PC-9 (cell line): ENCODE measurements at regions not wholly inside any gene's neighbourhood (a gene's known extent, or its start where the extent isn't known, plus 50 kb on each side); places are given as distances from the start of the nearest gene placed in this dataset.
A peak's percentile ranks its signal among the peaks of the same experiment; 100 is the strongest.

ENCODE experiments used
- BruUV-seq: library from RNA; stranded (reverse); fragments of 400-500 nt; replicated peaks from 2 replicates; lab custom pipeline; 2021; lab: Mats Ljungman, UMichigan
- CTCF ChIA-PET: fragments of 300-600 bp; sonication (Branson Sonifier 250); formaldehyde crosslinking; loops from one replicate; lab custom pipeline; 2022; ENCODE audit warnings: antibody characterized with exemption; lab: Charles Lee
- POLR2A ChIA-PET: fragments of 300-600 bp; sonication (Branson Sonifier 250); formaldehyde crosslinking; loops from one replicate; lab custom pipeline; 2022; ENCODE audit warnings: antibody characterized with exemption; ENCODE audit not compliant: unreplicated experiment; lab: Charles Lee
- DNase-seq, 2 experiments: peaks; one replicate each; pipeline versions ENCODE4 v3.0.0 to v3.0.0-alpha.2; 2015 to 2022; ENCODE audit warnings: mixed read lengths in 1 of 2
- H2AFZ ChIP-seq: fragments of 200-600 bp; sonication (generic); 2 replicates; pipeline ENCODE4 v1.8.1; 2017; ENCODE audit warnings: antibody characterized with exemption
- H3F3A ChIP-seq: fragments of 200-600 bp; sonication (generic); 2 replicates; pipeline ENCODE4 v1.8.1; 2017; ENCODE audit warnings: antibody characterized with exemption, mild to moderate bottlenecking, low read depth; ENCODE audit not compliant: insufficient read depth
- H3K27ac ChIP-seq: fragments of 200-600 bp; sonication (generic); 2 replicates; pipeline ENCODE4 v1.6.1; 2016; ENCODE audit warnings: mixed run types
- H3K27me3 ChIP-seq: fragments of 200-600 bp; sonication (generic); 2 replicates; pipeline ENCODE4 v1.6.1; 2016; ENCODE audit warnings: low read depth, mixed run types; ENCODE audit not compliant: insufficient read depth
- H3K36me3 ChIP-seq: fragments of 200-600 bp; sonication (generic); 2 replicates; pipeline ENCODE4 v1.6.1; 2016; ENCODE audit warnings: low read depth, mixed run types
- H3K4me1 ChIP-seq: fragments of 200-600 bp; sonication (generic); replicated peaks from 2 replicates; pipeline ENCODE4 v1.6.1; 2016; ENCODE audit warnings: mixed run types; ENCODE audit not compliant: insufficient read depth
- H3K4me2 ChIP-seq: fragments of 200-600 bp; sonication (generic); 2 replicates; pipeline ENCODE4 v1.6.1; 2017; ENCODE audit warnings: mixed run types
- H3K4me3 ChIP-seq: fragments of 200-600 bp; sonication (generic); 2 replicates; pipeline ENCODE4 v1.6.1; 2016; ENCODE audit warnings: mixed run types
- H3K79me2 ChIP-seq: fragments of 200-600 bp; sonication (generic); 2 replicates; pipeline ENCODE4 v1.6.1; 2017; ENCODE audit warnings: low read depth, mixed run types
- H3K9me2 ChIP-seq: fragments of 200-600 bp; sonication (generic); 2 replicates; pipeline ENCODE4 v1.8.1; 2017; ENCODE audit warnings: mild to moderate bottlenecking; ENCODE audit not compliant: insufficient read depth
- H3K9me3 ChIP-seq: fragments of 200-600 bp; sonication (generic); 2 replicates; pipeline ENCODE4 v1.8.1; 2016; ENCODE audit warnings: low read depth; ENCODE audit not compliant: insufficient read depth
- H4K20me1 ChIP-seq: fragments of 200-600 bp; sonication (generic); 2 replicates; pipeline ENCODE4 v1.8.1; 2017; ENCODE audit not compliant: insufficient read depth
- EZH2 ChIP-seq: fragments of 200-600 bp; sonication (generic); IDR thresholded peaks from 2 replicates; pipeline ENCODE4 v1.8.0; 2017; ENCODE audit warnings: antibody characterized with exemption, low read depth
- intact Hi-C: fragments of 100-400 bp; cut with micrococcal nuclease; formaldehyde crosslinking; loops from one replicate; pipeline ENCODE4 v1.10.0; 2022; ENCODE audit not compliant: unreplicated experiment
- TF ChIP-seq, protein P1 (sequence below): fragments of 200-600 bp; sonication (generic); conservative IDR thresholded peaks from 2 replicates; pipeline ENCODE4 v1.6.1; 2017; ENCODE audit warnings: mixed run types, antibody characterized with exemption, mild to moderate bottlenecking, moderate library complexity

DNA sequence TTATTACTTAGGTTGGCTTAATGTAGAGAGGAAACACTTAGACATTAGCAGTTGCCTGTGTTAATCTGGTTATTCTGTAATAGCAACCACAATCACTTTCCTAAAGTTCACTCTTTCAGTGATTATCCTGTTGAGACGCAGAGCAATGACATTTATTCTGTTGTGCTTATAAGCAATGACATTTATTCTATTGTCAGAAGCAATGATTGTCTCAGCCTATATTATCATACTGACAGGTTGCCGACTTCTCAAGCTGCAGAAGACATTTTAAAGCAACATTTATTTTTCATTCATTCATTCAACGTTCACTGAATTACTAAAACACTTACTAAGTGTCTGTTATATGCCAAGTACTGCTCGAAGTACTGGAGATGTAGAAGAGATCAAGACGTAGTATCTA is 193.5 kb upstream of the SLITRK3 start:
- ChIA-PET CTCF (no interaction called here), POLR2A (no interaction called here)
- H3K27me3 ChIP-seq: no peaks in the 10 kb centered on the region
- TF ChIP-seq EZH2: no peak
- TF ChIP-seq, protein P1, sequence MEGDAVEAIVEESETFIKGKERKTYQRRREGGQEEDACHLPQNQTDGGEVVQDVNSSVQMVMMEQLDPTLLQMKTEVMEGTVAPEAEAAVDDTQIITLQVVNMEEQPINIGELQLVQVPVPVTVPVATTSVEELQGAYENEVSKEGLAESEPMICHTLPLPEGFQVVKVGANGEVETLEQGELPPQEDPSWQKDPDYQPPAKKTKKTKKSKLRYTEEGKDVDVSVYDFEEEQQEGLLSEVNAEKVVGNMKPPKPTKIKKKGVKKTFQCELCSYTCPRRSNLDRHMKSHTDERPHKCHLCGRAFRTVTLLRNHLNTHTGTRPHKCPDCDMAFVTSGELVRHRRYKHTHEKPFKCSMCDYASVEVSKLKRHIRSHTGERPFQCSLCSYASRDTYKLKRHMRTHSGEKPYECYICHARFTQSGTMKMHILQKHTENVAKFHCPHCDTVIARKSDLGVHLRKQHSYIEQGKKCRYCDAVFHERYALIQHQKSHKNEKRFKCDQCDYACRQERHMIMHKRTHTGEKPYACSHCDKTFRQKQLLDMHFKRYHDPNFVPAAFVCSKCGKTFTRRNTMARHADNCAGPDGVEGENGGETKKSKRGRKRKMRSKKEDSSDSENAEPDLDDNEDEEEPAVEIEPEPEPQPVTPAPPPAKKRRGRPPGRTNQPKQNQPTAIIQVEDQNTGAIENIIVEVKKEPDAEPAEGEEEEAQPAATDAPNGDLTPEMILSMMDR: no peak
- H3K4me3 ChIP-seq: no peak overlapping the region
- no peaks in the 10 kb centered on the region for H3F3A ChIP-seq
- H3K27ac ChIP-seq: no peak overlapping the region
- DNase-seq: no peak
- no peak overlapping the region for H3K4me2 ChIP-seq
- H3K36me3 ChIP-seq: no peaks in the 10 kb centered on the region
- intact Hi-C loops: no loop called here
- H3K9me2 ChIP-seq: no peaks in the 10 kb centered on the region
- H3K79me2 ChIP-seq: no peaks in the 10 kb centered on the region
- no peak overlapping the region for H2AFZ ChIP-seq
- no peaks in the 10 kb centered on the region for H3K4me1 ChIP-seq
- no peaks in the 10 kb centered on the region for H4K20me1 ChIP-seq
- BruUV-seq: no TSS peak
- no peaks in the 10 kb centered on the region for H3K9me3 ChIP-seq

DNA sequence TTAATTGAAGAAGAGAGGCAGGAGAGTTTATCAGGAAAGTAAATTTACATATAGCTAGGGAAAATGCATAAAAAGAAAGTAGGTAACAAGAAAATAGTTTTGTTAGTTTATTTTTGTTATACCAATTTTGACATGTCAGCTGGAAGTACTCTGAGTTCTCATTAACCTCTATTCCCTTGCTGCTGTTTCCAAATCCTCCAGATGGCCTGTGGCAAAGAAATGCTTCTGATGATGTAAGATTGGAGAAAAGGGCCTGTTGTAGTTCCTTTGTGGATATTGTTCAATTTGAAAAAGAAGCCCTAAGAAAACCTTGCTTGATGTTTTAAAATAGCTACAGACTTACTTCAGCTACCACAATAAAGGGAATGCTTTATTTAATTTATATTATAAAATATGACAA is 192.9 kb upstream of the SLITRK3 start:
- Histone ChIP-seq H4K20me1 (no peaks in the 10 kb centered on the region), H3K4me2 (no peak overlapping the region), H3F3A (no peaks in the 10 kb centered on the region), H3K9me3 (no peaks in the 10 kb centered on the region), H2AFZ (no peak overlapping the region), H3K4me3 (no peak overlapping the region), H3K27me3 (no peaks in the 10 kb centered on the region), H3K79me2 (no peaks in the 10 kb centered on the region), H3K36me3 (no peaks in the 10 kb centered on the region), H3K27ac (no peak overlapping the region), H3K9me2 (no peaks in the 10 kb centered on the region), H3K4me1 (no peaks in the 10 kb centered on the region)
- TF ChIP-seq, protein P1: no peak
- no peak for TF ChIP-seq EZH2
- intact Hi-C loops: no loop called here
- no TSS peak for BruUV-seq
- no peak for DNase-seq
- CTCF ChIA-PET: no interaction called here
- POLR2A ChIA-PET: no interaction called here

DNA sequence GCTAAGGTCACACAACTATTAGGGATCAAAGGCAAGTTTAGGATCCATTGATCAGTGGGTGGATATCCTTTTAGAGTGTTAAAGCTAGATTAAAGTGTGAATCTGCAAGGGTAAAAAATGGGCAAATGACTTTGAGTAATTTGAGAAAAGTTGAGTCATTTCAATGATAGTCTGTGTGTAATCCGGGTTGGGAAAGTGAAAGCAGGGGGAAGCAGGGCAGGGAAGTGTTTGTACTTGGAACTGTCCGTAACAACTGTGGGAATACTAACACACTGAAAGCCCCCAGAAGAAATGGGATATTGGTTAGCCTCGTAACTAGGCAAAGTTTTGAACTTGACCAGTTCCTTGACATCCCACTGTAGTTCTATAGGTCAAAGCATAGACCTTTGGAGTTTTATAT is 187.2 kb upstream of the SLITRK3 start:
- POLR2A ChIA-PET: no interaction called here
- Histone ChIP-seq H3K36me3 (no peaks in the 10 kb centered on the region), H3K4me1 (no peaks in the 10 kb centered on the region), H2AFZ (0 out of 2 replicates have a peak overlapping the region, but pooled peaks have one; percentile 15), H3F3A (no peaks in the 10 kb centered on the region), H3K4me2 (no peak overlapping the region), H3K9me2 (no peaks in the 10 kb centered on the region), H3K4me3 (no peak overlapping the region), H4K20me1 (no peaks in the 10 kb centered on the region), H3K9me3 (no peaks in the 10 kb centered on the region), H3K79me2 (no peaks in the 10 kb centered on the region), H3K27me3 (no peaks in the 10 kb centered on the region), H3K27ac (no peak overlapping the region)
- CTCF ChIA-PET: no interaction called here
- DNase-seq: no peak
- TF ChIP-seq, protein P1: no peak
- TF ChIP-seq EZH2: no peak
- no TSS peak for BruUV-seq
- intact Hi-C loops: no loop called here
